ENCODE measurements at regions not wholly inside any gene's neighbourhood (a gene's known extent, or its start where the extent isn't known, plus 50 kb on each side); places are given as distances from the start of the nearest gene placed in this dataset.

GRCh38 chr6:119587537-119587936 lies 238.0 kb upstream of the MAN1A1 start:
- DNase-seq (ENCODE audit: low spot score in 2 of 2), result no peak
- no peak overlapping the region for H3K4me3 ChIP-seq (ENCODE audit: low read depth, poor library complexity, severe bottlenecking)
- 81 to 90% methylated on average over 3 of the region's 3 CpGs for WGBS, 2 donors
- TF ChIP-seq CTCF (IDR thresholded peaks at IDR 0.05) (no peak), POLR2A (IDR thresholded peaks at IDR 0.05) (no peak)
- intact Hi-C loops (cut with DNase I; ENCODE audit: low total_unique reads), result loop anchor here (2.0 kb wide), 1 partner anchor 23 kb away; no protein-coding TSS in a partner anchor

- intact Hi-C loops (cut with DNase I; ENCODE audit: low total_unique reads), result loop anchor here (2.0 kb wide), 1 partner anchor 24 kb away; no protein-coding TSS in a partner anchor
- TF ChIP-seq CTCF (IDR thresholded peaks at IDR 0.05), result no peak
- TF ChIP-seq POLR2A (IDR thresholded peaks at IDR 0.05), result no peak
- DNase-seq (ENCODE audit: low spot score in 2 of 2), result no peak
- H3K4me3 ChIP-seq (ENCODE audit: low read depth, poor library complexity, severe bottlenecking), result no peak overlapping the region
- WGBS, 2 donors, result 72 to 83% methylated on average over 3 of the region's 3 CpGs
Observed at GRCh38 chr6:119586250-119586882, 236.8 kb upstream of the MAN1A1 start.

GRCh38 chr6:119584088-119584487 lies 234.5 kb upstream of the MAN1A1 start:
- TF ChIP-seq POLR2A (IDR thresholded peaks at IDR 0.05) (no peak), CTCF (IDR thresholded peaks at IDR 0.05) (no peak)
- intact Hi-C loops (cut with DNase I; ENCODE audit: low total_unique reads), result no loop called here
- no peak overlapping the region for H3K4me3 ChIP-seq (ENCODE audit: low read depth, poor library complexity, severe bottlenecking)
- DNase-seq (ENCODE audit: low spot score in 2 of 2), result no peak

GRCh38 chr6:119581220-119581619 lies 231.7 kb upstream of the MAN1A1 start:
- no peak overlapping the region for H3K4me3 ChIP-seq (ENCODE audit: low read depth, poor library complexity, severe bottlenecking)
- intact Hi-C loops (cut with DNase I; ENCODE audit: low total_unique reads), result no loop called here
- 76 to 79% methylated on average over 3 of the region's 3 CpGs for WGBS, 2 donors
- TF ChIP-seq CTCF (IDR thresholded peaks at IDR 0.05), result no peak
- no peak for TF ChIP-seq POLR2A (IDR thresholded peaks at IDR 0.05)
- no peak for DNase-seq (ENCODE audit: low spot score in 2 of 2)

GRCh38 chr6:119575721-119576120 lies 226.2 kb upstream of the MAN1A1 start:
- 86 to 90% methylated on average over 2 of the region's 2 CpGs for WGBS, 2 donors
- intact Hi-C loops (cut with DNase I; ENCODE audit: low total_unique reads), result no loop called here

More at GRCh38 chr6:119575721-119576120, 226.2 kb upstream of the MAN1A1 start:
- DNase-seq (ENCODE audit: low spot score in 2 of 2), result no peak
- H3K4me3 ChIP-seq (ENCODE audit: low read depth, poor library complexity, severe bottlenecking), result no peak overlapping the region
- no peak for TF ChIP-seq CTCF (IDR thresholded peaks at IDR 0.05)
- TF ChIP-seq POLR2A (IDR thresholded peaks at IDR 0.05), result no peak

Data from lower leg skin (tissue), 4 donors.